Stimulated activated CD8-positive, alpha-beta memory T cell treated with anti-CD3 and anti-CD28 coated beads, Interleukin-7, amount 100 ng/mL, for 1 hour (primary cell): ENCODE measurements at regions not wholly inside any gene's neighbourhood (a gene's known extent, or its start where the extent isn't known, plus 50 kb on each side); places are given as distances from the start of the nearest gene placed in this dataset.
"Not testable (repeated sequence)": the region's sequence is repeated elsewhere in the genome, so short reads cannot be mapped to it uniquely, and the experiment has no call there.

ENCODE experiments used
- DNase-seq, 2 donors: peaks; one replicate each; pipeline ENCODE4 v3.0.0-alpha.2; 2020; ENCODE audit warnings: low read depth in 2 of 2

DNA sequence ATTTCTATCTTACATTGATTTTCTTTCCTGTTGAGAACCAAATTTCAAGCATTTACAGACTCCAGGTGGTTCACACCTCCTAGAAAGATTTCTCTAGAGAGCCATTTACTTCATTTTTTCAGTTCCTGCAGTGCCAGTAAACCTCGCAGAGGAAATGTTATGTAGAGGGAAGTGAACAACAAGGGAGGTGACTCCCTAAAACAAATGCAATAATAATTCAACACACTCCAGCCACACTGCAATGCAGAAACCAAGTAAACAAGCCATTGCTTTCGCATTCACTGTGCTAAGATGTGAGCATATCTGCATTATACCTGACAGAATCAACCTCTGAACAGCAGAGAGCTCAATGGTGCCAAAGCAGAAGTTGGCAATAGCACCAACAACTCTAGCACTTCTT, 215.1 kb downstream of the RBM26 start:
- no peak for DNase-seq

DNA sequence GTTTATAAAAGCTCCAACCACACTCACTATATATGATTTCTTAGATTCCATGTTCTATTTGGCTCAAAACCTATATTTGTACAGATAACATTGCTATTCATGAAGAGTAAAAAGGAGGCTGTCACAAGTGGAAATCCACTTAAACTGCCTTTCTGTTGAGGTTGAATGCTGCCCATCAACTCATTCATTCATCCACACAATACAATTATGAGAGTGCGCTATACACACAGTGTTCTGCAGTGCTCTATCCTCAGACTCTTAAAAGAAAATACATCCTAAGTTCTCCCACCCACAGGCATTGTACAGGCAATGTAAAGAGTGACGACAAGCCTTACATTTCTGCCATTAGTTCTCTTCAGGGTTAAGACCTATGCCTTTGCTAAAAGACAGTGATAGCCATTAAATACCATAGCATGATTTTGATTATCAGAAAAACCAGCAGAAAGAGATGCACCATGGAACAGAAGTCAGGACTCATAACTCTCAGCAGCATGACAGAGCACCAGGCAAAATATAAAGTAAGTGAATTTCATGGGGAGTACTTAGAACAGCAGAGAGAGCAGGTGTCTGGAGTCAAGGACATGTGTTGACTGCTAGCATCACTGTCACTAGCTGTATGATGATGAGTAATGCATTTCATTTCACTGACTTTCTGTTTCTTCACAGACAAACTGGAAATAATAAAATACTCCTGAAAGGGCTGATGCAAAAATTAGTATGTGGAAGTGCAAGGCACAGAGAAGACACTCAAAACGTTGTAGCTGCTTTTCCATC, 218.0 kb downstream of the RBM26 start:
- DNase-seq: no peak

DNA sequence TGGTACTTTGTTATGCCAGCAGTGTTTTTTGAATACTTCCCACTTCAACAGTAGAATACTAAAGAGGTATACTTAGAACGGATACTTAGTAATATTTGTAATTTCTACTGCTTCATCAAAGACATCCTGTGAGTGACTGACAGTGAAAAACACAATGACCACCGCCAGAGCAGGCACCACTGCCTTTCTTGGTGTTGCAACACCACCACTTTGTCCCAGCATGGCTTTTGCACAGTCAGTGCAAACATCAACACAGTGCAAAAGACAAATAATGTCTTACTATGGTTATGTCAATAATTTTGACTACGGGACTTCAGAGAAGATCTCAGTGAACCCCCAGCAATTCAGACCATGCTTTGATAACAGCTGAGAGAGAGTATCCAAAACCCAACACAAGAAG, 220.5 kb downstream of the RBM26 start:
- DNase-seq: no peak

DNA sequence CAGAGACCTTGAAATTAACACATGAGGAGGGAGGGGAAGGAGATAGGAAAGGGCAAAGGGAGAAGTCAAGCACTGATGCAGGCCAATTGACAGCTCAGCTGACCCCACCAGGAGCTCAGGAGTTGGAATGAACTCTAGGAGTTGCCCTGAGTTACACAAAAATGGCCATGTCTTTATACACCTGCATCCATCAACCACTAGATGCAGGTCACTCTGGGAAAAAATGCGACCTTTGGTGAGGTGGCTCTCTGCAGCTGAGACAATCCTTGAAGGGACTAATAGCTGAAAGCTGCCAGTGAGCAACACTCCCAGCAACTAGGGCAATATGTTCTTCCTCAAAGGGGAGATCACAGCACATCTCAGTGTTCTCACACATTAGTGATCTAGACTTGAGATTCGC, 222.8 kb downstream of the RBM26 start:
- DNase-seq: no peak

DNA sequence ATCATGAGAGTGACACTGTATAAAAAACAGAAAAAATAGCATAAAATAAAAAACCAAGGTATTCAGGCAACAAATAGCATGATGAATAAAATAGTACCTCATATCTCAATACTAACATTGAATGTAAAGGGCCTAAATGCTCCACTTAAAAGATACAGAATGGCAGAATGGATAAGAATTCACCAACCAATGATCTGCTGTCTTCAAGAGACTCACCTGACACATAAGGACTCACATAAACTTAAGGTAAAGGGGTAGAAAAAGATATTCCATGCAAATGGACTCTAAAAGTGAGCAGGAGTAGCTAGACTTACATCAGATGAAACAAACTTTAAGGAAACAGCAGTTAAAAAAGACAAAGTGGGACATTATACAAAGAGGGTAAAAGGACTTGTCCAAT, 232.4 kb downstream of the RBM26 start:
- not testable (repeated sequence) for DNase-seq

DNA sequence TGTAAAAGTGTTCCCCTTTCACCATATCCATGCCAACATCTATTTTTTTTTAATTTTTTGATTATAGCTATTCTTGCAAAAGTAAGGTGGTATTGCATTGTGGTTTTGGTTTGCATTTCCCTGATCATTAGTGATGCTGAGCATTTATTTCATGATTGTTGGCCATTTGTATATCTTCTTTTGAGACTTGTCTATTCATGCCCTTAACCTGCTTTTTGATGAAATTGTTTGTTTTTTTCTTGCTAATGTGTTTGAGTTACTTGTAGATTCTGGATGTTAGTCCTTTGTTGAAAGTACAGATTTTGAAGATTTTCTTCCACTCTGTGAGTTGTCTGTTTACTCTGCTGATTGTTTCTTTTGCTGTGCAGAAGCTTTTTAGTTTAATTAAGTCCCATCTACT, 233.1 kb downstream of the RBM26 start:
- not testable (repeated sequence) for DNase-seq

DNA sequence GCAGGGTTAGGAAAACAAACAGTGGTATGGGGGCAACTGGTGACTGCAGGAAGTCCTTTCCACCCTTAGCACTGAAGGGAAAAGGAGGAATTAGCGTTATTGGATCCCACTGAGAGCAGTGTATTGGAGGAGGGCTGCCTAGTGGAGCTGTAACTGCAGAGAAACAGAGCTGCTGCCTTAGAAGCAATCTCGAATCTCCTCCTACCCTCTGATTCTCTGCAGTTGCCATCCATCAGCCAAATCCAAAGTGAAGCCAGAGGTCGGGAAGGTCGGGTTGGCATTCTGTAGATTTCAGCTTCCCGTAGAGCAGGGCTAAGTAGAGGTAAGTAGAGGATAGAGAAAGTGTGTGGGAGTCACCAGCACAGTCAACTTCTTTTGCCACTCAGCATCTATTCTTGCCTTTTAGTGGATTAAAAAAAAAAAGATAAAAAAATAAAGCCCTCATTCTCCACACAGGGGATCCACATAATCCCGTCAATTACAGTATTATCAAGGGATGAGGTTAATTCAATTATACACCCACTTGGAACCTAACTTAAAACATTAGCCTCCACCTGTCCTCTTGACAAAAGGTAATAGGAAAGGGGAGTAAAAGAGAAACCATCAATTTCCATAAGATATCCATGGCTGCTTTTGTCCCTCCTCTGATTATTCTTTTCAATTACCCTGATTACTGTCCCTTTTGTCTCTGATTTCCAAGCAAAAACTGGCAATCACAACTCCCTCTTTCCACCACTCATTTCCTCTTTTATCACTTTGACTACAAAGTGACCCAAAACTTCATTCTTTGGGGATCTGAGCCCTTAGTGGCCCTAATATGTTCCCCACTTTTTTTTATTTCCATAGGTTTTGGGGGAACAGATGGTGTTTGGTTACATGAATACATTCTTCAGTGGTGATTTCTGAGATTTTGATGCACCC, 234.7 kb downstream of the RBM26 start:
- no peak for DNase-seq

DNA sequence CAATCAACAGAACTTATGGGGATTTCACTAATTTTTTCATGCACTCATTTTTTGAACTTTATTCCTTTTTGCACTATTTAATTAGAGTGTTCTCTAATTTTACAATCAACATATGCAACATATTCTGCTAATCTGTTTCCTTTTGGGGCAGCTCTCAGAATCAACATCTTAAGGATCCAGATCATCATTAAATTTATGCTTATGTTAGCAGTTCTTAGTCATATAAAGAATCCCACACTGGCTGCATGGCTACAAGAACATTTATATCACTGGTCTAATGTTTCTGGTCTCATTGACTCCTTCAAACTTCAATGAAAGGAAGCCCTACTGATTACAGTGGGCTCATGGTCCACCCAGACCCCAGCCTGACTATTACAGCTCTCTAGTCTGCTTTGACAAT, 245.2 kb downstream of the RBM26 start:
- DNase-seq: no peak

DNA sequence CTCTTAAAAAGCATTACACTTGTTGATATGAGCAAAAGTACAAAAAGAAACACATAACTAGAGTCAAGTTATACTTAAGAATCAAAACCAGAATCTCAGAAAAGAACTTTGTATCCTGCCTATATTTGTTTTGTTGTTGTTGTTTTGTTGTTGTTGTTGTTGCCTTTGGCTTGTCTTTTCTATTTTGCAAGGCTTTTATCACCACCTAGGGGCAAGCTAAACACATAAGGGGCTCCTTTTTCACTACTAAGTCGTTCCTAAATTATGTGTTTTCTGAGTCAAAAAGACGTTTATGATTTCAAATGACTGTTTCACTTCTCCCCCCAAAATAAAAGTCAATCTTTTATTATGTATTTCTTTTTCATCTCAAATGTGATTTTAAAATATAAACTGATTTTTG, 250.2 kb downstream of the RBM26 start:
- DNase-seq: no peak

DNA sequence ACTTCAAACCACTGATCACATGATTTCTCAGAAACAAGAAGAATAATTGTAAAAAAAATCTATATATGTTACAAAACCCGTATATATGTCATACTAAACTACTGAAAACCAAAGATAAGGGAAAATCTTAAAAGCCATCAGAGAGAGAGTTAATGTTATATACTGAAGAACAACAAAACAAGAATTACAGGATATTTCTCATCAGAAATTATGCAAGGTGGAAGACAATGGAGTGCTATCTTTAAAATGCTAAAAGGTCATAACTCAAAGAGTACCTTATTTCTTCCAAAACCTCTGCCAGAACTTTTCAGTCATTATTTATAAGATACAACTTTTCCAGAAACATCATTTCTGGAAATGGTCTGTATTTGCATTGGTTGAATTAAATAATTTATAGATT, 256.8 kb downstream of the RBM26 start:
- DNase-seq: no peak

DNA sequence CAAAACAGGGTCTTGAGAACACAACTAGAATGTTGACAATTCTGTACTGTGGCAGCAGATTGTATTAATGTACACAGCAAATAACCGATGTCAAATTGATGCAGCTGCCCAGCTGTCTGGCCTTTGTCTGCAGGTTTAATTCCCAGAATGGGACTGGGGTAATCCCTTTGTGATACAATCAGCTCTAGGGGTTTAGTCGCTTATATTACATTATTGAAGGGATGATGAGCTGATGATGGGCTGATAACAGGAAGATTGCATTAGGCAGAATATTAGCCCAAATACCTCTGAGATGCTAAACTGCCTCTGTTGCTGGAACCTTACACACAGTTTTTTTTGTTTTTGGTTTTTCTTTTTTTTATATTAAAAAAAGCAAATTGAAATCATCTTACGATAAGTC, 265.0 kb downstream of the RBM26 start:
- no peak for DNase-seq

DNA sequence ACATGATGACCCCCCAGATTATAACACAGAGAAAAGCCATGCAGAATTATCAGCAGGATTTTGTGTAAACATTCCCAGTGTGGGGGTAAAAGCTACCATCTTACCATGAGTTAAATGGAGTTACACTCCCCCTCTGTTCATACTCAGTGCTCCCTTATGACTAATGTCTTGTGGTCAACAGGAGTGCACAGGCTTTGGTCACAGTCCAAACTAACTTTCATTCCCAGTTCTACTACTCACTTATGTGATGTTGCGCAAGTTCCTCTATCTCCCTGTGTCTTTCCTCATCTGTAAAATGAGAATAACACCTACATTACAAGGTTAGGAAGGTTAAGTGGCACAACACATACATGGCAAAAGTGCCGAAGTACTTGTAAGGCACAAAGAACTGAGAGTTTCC, 277.9 kb downstream of the RBM26 start:
- DNase-seq: no peak

DNA sequence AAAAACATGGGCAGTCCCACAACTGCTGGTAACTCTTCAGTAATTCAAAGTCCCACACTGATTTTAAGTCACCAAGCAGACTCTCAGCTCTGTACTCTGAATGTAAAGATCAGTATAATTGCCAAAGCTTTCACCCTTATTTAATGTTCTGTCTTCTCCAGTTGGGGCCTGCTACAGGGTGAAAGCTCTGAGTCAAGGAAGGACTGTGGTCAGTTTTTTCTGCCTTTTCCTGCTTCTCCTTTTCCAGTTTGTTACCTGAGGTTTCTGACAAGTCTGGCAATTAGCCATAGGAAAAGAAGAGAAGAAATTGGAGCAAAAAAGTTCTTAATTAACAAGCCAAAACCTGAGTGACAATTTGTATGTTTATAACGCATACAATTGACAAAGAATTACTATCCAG, 279.3 kb downstream of the RBM26 start:
- DNase-seq: no peak

DNA sequence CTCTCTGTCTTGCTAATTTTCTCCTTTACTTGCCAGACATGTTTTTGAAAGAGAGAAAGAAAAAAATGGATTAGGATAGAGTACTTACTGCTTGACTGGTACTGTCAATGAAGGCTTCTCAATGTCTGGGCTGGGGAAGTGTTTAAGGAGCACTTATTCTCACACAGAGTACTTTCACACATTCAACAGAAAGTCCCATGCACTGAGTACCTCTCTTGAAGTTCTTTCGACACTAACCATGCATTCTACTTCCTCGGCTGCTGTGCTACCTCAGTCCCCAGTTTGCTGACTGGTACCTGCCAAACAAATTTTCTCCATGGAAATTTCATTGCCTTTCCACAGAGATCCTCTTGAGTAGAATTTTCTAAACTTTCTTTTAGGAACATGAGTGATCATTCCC, 281.9 kb downstream of the RBM26 start:
- no peak for DNase-seq

DNA sequence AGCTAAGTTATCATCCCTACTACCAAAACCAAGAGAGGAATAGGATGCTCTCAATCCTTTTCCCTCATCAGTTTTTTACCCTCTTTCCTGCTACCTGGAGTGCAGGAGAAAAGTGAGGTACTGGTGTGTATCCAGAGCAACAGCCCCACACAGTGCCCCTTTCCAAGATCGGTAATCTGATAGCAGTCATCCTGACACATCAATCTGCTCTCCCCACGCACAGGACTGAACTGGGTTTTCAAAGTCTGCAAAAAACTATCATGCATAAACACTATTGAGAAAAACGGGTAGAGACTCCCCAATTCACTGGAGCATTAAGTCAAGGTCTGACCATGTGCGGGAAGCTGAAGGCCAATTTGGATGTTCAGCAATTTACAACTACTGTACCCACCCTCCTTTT, 284.8 kb downstream of the RBM26 start:
- no peak for DNase-seq

DNA sequence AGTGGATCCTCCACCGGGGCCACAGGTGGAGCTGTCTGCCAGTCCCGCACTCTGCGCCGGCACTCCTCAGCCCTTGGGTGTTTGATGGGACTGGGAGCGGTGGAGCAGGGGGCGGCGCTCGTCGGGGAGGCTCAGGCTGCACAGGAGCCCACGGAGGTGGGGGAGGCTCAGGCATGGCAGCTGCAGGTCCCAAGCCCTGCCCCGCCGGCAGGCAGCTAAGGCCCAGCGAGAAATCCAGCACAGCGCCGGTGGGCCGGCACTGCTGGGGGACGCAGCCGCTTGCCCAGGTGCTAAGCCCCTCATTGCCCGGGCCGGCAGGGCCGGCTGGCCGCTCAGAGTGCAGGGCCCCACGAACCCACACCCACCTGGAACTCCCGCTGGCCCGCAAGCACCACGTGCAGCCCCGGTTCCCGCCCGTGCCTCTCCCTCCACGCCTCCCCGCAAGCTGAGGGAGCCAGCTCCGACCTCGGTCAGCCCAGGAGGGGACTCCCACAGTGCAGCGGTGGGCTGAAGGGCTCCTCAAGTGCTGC, 286.4 kb downstream of the RBM26 start:
- no peak for DNase-seq

DNA sequence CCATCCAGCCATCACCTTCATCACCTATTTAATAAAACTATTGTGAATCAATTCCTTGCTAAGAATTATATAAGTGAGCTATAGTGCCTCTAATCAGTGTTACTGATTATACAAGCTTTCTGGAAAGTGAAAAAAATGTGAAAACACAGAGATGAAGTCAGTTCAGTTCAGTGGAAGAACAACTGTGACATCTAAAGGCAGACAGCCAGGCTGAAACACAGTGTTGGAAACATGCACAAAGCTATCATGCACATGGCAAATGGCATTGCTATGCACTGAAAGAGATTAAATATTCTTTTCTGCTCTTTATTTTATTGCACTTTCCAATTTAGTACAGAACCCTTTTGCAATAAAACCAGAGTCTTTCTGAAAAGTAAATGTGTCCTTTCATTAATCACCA, 294.0 kb downstream of the RBM26 start:
- DNase-seq: no peak

DNA sequence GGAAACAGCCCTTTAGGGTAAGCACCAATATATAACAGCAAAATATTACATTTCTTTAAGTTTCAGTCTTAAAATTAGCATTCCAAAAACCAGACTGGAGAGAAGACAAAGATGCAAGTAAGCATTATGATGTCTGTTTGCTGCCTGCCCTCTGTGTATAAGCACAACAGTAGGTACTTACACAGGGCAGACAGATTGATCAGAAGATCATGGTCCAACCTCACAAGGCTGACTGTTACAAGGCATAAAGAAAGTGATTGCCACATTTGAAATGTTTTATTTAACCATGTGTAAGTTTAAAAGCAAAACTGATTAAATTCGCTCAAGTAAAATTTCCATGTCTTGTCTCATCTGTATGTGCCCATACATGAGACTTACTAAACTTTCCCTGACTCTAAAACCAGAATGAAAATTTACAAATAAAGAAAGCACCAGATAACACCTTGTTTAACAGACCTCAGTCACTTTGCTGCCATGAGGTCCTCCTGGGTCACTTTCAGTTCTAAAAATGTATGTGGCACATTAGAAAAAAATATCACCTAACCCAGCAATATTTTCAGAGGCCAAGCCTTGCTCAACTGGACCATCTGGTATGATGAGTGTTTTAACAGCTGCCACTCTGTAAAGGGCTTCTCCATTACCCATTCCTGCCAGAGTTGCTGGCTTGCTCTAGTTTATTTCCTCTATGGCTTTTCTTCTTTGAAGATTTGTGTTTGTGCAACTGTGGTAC, 297.0 kb downstream of the RBM26 start:
- DNase-seq: no peak

DNA sequence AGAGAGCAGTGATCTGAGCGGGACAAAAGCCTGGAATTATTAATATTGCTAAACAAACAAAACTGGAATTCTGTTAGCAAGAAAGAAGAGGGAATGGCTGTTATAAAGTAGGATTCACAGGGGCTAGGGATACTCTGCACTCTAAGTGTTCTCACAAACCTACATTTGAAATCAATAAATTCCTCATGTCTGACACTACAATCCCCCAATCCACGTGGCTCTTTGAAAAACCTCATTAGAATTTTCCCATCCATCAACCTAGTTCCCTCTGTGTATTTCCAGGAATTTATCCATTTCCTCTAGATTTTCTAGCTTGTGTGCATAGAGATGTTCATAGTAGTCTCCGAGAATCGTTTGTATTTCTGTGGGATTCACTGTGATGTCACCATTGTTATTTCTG, 307.5 kb downstream of the RBM26 start:
- DNase-seq: no peak

DNA sequence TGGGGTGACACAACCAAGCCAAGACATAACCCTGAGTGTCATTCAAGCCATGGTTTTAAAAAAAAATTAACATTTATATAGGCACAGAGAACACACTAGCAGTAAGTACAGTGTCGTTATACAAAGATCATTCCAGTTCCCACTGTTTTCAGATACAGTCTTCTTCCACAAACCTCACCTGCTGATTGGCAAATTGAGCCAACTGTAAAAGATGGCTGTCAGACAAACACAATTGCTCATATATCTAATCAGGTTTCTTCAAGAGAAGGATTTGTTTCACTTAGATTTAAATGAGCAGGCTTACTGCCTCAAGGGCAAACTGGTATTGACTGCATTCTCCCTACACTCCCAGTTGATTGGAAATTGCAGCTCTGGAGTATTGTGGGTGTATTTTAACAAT, 308.9 kb downstream of the RBM26 start:
- no peak for DNase-seq

DNA sequence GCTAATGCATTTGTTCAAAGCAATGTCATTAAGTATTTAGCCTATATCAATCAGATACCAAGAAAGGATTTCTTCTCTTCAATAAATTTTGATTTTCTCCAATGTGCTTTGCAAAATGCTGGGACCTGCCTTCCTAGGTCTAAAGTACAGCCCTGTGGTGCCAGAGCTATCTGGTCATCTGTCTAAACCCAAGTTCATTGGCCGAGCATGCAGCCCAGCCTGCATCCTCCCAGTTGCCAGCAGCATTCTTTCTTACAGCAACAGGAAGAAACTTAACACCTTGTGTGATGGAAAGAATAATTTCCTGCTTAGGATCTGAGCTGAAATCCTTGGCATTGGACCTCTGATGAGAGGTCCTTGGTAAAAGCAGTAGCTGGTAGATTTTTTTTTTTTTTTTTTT, 310.0 kb downstream of the RBM26 start:
- DNase-seq: no peak

DNA sequence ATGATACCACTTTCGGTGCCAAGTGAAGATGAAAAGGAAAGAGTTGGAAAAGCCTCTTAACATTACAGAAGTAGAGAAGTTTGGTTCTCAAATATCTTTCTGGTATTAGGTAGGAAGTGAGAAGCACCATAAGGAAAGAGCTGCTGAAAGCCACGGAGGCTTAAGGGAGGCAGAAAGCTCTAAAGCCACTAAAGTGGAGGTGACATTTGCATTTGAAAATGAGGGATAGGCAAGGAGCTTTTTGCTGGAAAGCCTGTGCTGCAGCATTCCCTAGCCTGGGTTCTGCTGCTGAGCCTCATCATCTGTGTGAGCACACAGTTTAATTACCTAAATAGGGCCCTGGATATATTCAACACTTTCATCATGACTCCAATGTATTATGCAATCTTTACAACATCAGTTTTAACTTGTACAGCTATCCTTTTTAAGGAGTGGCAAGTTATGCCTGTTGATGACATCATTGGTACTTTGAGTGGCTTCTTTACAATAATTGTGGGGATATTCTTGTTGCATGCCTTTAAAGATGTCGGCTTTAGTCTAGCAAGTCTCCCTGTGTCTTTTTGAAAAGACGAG, 315.4 kb downstream of the RBM26 start:
- no peak for DNase-seq
